Natural killer cell (primary cell): ENCODE measurements at regions not wholly inside any gene's neighbourhood (a gene's known extent, or its start where the extent isn't known, plus 50 kb on each side); places are given as distances from the start of the nearest gene placed in this dataset.
A peak's percentile ranks its signal among the peaks of the same experiment; 100 is the strongest.

ENCODE experiments used
- ATAC-seq, 3 donors: fragments of 150-1000 bp in 2 of 3; fragments of 200-7000 bp in 1 of 3; cut with Tn5 transposase; 1 replicate in 1 of 3; 2 replicates in 2 of 3; pipeline ENCODE4 v1.10.0; 2021; ENCODE audit warnings: mild to moderate bottlenecking in 2 of 3, moderate library complexity in 2 of 3
- DNase-seq, 2 donors: peaks; one replicate each; pipeline versions ENCODE4 v3.0.0 to v3.0.0-alpha.2; 2013 to 2021; ENCODE audit warnings: mixed read lengths in 1 of 2
- H3K27ac ChIP-seq: one replicate; pipeline ENCODE4 v1.5.1; 2013; ENCODE audit warnings: mild to moderate bottlenecking, low read length
- H3K27me3 ChIP-seq: one replicate; pipeline ENCODE4 v1.6.1; 2013; ENCODE audit warnings: low read length; ENCODE audit not compliant: control insufficient read depth, insufficient read depth
- H3K36me3 ChIP-seq: one replicate; pipeline ENCODE4 v1.6.1; 2013; ENCODE audit warnings: low read length; ENCODE audit not compliant: control insufficient read depth, insufficient read depth
- H3K4me1 ChIP-seq: one replicate; pipeline ENCODE4 v1.6.1; 2013; ENCODE audit warnings: low read length; ENCODE audit not compliant: control insufficient read depth, insufficient read depth
- H3K4me3 ChIP-seq: one replicate; pipeline ENCODE4 v1.5.1; 2013; ENCODE audit warnings: low read length
- H3K9me3 ChIP-seq: one replicate; pipeline ENCODE4 v1.6.1; 2013; ENCODE audit warnings: low read length; ENCODE audit not compliant: control insufficient read depth, insufficient read depth
- H3K27ac Mint-ChIP-seq, 2 donors: one replicate each; pipeline ENCODE4 v1.8.0; 2022; ENCODE audit warnings: mild to moderate bottlenecking in 2 of 2, mixed read lengths in 2 of 2, moderate library complexity in 1 of 2
- H3K27me3 Mint-ChIP-seq, 2 donors: one replicate each; pipeline ENCODE4 v1.8.0; 2022; ENCODE audit warnings: low read depth in 2 of 2, mixed read lengths in 2 of 2
- H3K36me3 Mint-ChIP-seq: one replicate; pipeline ENCODE4 v1.8.0; 2022; ENCODE audit warnings: mixed read lengths
- H3K4me1 Mint-ChIP-seq, 2 donors: one replicate each; pipeline ENCODE4 v1.8.0; 2022; ENCODE audit warnings: mixed read lengths in 2 of 2
- H3K4me3 Mint-ChIP-seq: one replicate; pipeline ENCODE4 v1.8.0; 2022; ENCODE audit warnings: mild to moderate bottlenecking, moderate library complexity, mixed read lengths
- H3K9me3 Mint-ChIP-seq, 2 donors: one replicate each; pipeline ENCODE4 v1.8.0; 2022; ENCODE audit warnings: mixed read lengths in 2 of 2
- WGBS: methylation state at CpG from one replicate; pipeline ENCODE4 v1.1.7; 2013; ENCODE audit warnings: missing lambda C conversion rate; ENCODE audit not compliant: insufficient coverage; 5-methylcytosine and 5-hydroxymethylcytosine counted together
- intact Hi-C: fragments of 100-400 bp; cut with micrococcal nuclease; formaldehyde crosslinking; loops from one replicate; pipeline ENCODE4 v1.14.2; 2022
- TF ChIP-seq, protein P1 (sequence below): fragments of 200-600 bp; IDR thresholded peaks from one replicate; pipeline ENCODE4 v1.8.0; 2022; ENCODE audit warnings: antibody characterized with exemption

DNA sequence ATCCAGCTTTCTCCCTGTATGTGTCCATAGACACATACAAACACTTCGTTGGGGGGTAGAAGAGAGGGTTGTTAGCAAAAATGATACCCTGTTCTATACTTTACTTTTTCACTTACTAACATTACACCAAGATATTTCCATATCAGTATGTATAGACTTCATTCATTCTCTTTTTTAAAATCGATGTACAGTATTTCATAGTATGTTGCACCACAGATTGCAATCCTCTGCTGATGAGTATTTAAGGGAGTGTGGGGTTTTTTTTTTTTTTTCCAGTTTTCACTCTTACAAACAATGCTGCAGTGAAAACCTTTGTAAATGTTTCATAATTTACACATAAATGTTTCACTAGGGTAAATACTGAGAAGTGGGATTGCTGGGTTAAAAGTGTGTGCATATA is 402.3 kb downstream of the LRATD1 start:
- intact Hi-C loops, result no loop called here
- Mint-ChIP-seq H3K4me3 (peak overlapping the region; percentile 10), H3K36me3 (no peaks in the 10 kb centered on the region), H3K9me3 (peaks cover 4% of the 10 kb centered on the region in 2 donors), H3K4me1 (no peaks in the 10 kb centered on the region), H3K27me3 (peaks cover 3 to 8% of the 10 kb centered on the region in 2 donors), H3K27ac (no peak overlapping the region)
- no peak overlapping the region for H3K4me3 ChIP-seq
- no peak for ATAC-seq
- H3K36me3 ChIP-seq, result no peaks in the 10 kb centered on the region
- no peak overlapping the region for H3K27ac ChIP-seq
- TF ChIP-seq, protein P1, sequence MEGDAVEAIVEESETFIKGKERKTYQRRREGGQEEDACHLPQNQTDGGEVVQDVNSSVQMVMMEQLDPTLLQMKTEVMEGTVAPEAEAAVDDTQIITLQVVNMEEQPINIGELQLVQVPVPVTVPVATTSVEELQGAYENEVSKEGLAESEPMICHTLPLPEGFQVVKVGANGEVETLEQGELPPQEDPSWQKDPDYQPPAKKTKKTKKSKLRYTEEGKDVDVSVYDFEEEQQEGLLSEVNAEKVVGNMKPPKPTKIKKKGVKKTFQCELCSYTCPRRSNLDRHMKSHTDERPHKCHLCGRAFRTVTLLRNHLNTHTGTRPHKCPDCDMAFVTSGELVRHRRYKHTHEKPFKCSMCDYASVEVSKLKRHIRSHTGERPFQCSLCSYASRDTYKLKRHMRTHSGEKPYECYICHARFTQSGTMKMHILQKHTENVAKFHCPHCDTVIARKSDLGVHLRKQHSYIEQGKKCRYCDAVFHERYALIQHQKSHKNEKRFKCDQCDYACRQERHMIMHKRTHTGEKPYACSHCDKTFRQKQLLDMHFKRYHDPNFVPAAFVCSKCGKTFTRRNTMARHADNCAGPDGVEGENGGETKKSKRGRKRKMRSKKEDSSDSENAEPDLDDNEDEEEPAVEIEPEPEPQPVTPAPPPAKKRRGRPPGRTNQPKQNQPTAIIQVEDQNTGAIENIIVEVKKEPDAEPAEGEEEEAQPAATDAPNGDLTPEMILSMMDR, result no peak
- no peaks in the 10 kb centered on the region for H3K4me1 ChIP-seq
- no peak for DNase-seq
- no peaks in the 10 kb centered on the region for H3K27me3 ChIP-seq
- no CpG with 5 or more reads among the region's 2 CpGs for WGBS
- no peaks in the 10 kb centered on the region for H3K9me3 ChIP-seq

DNA sequence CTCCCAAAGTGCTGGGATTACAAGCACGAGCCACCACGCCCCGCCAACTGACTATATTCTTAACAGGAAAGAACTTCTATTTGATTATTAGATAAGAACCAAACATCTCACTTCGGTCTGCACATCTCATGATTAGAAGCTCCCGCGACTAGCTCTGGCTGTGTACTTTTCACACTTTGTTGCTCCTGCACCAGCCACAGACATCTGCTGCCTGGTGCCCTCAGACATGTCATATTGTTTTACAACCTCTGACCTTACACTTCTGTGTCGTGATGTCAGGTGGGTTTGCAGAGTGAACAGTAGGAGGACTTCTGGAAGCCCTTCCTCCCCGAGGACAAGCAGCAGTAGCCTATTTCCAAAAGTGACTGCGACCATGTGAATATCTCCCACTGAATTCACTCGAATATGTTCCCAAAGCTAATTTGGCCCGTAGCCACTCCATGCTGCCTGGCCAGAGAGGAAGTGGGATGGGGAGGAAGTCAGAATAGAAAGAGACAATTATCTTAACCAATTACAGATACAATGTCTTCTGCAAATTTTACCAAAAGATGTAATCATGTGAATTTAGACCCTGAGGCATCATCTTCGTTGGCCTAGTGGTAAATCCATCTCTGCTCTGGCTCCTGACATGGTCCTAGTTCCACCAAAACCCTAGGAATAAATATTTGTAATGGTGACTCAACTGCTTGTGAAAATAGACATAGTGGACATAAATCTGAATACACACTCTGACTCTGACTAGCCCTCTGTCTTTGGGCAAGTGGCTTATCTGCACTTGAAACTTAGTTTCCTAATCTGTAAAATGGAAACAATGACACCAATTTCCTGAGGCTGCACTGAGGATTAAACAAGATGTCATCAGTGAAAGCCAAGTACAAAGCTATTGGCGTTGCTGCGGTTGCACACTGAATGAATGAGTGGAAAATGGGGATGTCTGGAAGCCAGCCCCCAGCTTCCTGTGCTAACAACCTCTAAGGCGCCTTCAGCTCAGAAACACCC is 406.1 kb downstream of the LRATD1 start:
- no peaks in the 10 kb centered on the region for H3K27me3 ChIP-seq
- Mint-ChIP-seq H3K9me3 (peaks cover 4% of the 10 kb centered on the region in 2 donors), H3K4me3 (peak overlapping the region; percentile 62), H3K4me1 (no peaks in the 10 kb centered on the region), H3K27ac (peak overlapping the region in 1 of 2 donors; percentile 22), H3K27me3 (peaks cover 3 to 9% of the 10 kb centered on the region in 2 donors), H3K36me3 (no peaks in the 10 kb centered on the region)
- WGBS, result 56% methylated on average over 12 of the region's 15 CpGs
- H3K27ac ChIP-seq, result no peak overlapping the region
- TF ChIP-seq, protein P1, result no peak
- no peaks in the 10 kb centered on the region for H3K4me1 ChIP-seq
- ATAC-seq (peak in 2 of 3 donors; percentile 56 to 82), DNase-seq (peak in 1 of 2 donors; percentile 19)
- intact Hi-C loops, result no loop called here
- H3K4me3 ChIP-seq, result no peak overlapping the region
- H3K9me3 ChIP-seq, result no peaks in the 10 kb centered on the region
- no peaks in the 10 kb centered on the region for H3K36me3 ChIP-seq

DNA sequence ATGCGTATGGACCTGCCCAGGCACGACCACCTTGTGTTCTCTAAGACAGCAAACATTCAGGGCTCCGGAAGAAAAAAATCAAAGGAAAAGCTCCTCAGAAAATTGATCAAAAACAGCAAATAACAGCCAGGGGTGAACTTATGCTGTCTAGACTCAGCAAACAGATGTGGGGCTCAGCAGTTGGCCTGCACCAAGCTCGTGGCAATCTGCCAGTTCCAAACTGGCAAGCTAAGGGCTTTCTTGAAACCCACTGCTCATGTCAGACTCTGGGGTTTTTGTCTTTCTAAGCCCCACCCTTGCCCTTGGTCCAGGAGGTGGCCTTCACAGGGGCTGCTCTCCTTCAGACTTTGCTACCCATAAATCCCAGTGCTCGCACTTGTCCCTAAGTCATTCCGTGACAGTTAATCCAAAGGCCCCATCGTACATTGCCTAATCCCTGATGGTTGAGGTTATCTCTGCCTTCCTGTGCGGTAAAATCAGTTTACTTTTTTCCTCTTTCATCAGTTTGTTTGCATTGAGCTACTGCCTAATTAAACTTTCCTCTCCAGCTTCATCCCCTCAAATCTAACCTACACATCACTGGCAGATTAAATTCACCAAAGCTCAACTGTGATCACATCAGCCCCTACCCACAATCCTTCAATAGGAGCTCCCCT is 408.0 kb downstream of the LRATD1 start:
- TF ChIP-seq, protein P1, result no peak
- no peaks in the 10 kb centered on the region for H3K27me3 ChIP-seq
- Mint-ChIP-seq H3K9me3 (peaks cover 0 to under 1% of the 10 kb centered on the region in 2 donors), H3K4me1 (no peaks in the 10 kb centered on the region), H3K36me3 (no peaks in the 10 kb centered on the region), H3K4me3 (no peak overlapping the region), H3K27me3 (peaks cover under 1 to 16% of the 10 kb centered on the region in 2 donors), H3K27ac (no peak overlapping the region)
- H3K4me3 ChIP-seq, result no peak overlapping the region
- no peak overlapping the region for H3K27ac ChIP-seq
- ATAC-seq (no peak), DNase-seq (no peak)
- intact Hi-C loops, result no loop called here
- no peaks in the 10 kb centered on the region for H3K36me3 ChIP-seq
- H3K4me1 ChIP-seq, result no peaks in the 10 kb centered on the region
- 90% methylated on average over 8 of the region's 8 CpGs for WGBS
- H3K9me3 ChIP-seq, result no peaks in the 10 kb centered on the region
